B cell (primary cell): ENCODE measurements at regions not wholly inside any gene's neighbourhood (a gene's known extent, or its start where the extent isn't known, plus 50 kb on each side); places are given as distances from the start of the nearest gene placed in this dataset.

Source experiments
- EZH2 ChIP-seq: IDR thresholded peaks from 2 replicates; pipeline ENCODE4 v1.6.1; 2012; ENCODE audit warnings: borderline replicate concordance, low read depth, mild to moderate bottlenecking, moderate library complexity, low read length; ENCODE audit not compliant: insufficient read depth, poor library complexity, severe bottlenecking
- TF ChIP-seq, protein P1 (sequence below): fragments of 200-600 bp; IDR thresholded peaks from one replicate; pipeline ENCODE4 v1.8.0; 2022; ENCODE audit warnings: antibody characterized with exemption, mild to moderate bottlenecking

DNA sequence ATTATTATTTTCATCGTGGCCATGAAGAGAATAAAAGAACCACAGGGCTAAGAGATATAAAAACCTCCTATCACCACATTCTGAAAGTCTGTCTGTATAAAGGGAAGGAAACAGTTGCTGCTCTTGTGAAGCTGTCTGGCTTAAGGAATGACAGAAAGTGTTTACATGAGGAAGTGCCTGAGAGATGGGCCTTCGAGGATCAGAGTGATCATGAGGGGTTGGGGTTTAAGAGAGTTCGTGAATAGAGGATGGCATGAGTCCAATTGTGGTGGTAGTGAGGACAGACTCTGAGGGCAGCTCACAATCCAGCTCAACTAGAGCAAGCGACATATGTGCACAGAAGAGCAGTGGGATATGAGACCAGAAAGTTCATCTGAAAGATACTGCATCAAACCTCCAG, 65.8 kb upstream of the PIEZO2 start:
- TF ChIP-seq, protein P1, sequence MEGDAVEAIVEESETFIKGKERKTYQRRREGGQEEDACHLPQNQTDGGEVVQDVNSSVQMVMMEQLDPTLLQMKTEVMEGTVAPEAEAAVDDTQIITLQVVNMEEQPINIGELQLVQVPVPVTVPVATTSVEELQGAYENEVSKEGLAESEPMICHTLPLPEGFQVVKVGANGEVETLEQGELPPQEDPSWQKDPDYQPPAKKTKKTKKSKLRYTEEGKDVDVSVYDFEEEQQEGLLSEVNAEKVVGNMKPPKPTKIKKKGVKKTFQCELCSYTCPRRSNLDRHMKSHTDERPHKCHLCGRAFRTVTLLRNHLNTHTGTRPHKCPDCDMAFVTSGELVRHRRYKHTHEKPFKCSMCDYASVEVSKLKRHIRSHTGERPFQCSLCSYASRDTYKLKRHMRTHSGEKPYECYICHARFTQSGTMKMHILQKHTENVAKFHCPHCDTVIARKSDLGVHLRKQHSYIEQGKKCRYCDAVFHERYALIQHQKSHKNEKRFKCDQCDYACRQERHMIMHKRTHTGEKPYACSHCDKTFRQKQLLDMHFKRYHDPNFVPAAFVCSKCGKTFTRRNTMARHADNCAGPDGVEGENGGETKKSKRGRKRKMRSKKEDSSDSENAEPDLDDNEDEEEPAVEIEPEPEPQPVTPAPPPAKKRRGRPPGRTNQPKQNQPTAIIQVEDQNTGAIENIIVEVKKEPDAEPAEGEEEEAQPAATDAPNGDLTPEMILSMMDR: no peak
- TF ChIP-seq EZH2: no peak
